H1 (cell line): ENCODE measurements at regions not wholly inside any gene's neighbourhood (a gene's known extent, or its start where the extent isn't known, plus 50 kb on each side); places are given as distances from the start of the nearest gene placed in this dataset.

Experiments
- CHD7 ChIP-seq: fragments of 300-600 bp; sonication (generic); IDR thresholded peaks from 2 replicates; pipeline ENCODE4 v1.7.1; 2012; ENCODE audit warnings: low read length, moderate library complexity, mild to moderate bottlenecking, inconsistent platforms; ENCODE audit not compliant: insufficient replicate concordance
- GTF2F1 ChIP-seq: IDR thresholded peaks from 2 replicates; pipeline ENCODE4 v1.6.1; 2012; ENCODE audit warnings: low read depth, low read length, improper control_type of control experiment, borderline replicate concordance
- MAX ChIP-seq: IDR thresholded peaks from 2 replicates; pipeline ENCODE4 v1.6.1; 2012; ENCODE audit warnings: inconsistent platforms
- SIRT6 ChIP-seq: IDR thresholded peaks from one replicate; pipeline ENCODE4 v1.7.1; 2012; ENCODE audit warnings: low read length, inconsistent platforms

- TF ChIP-seq CHD7 (no peak), SIRT6 (no peak), GTF2F1 (no peak), MAX (no peak)
These were observed 160.3 kb upstream of the PCDH20 start (continued) for GRCh38 chr13:61575973-61576372.
